GM18520 (cell line): ENCODE measurements at regions not wholly inside any gene's neighbourhood (a gene's known extent, or its start where the extent isn't known, plus 50 kb on each side); places are given as distances from the start of the nearest gene placed in this dataset.

Experiments used
- ATAC-seq: cut with Tn5 transposase; IDR thresholded peaks from one replicate; pipeline ENCODE4 v1.9.1; 2021; ENCODE audit not compliant: unreplicated experiment

- ATAC-seq: no peak
These were observed 330.0 kb downstream of the DDX10 start for GRCh38 chr11:108994887-108995286.

GRCh38 chr11:108997826-108998225 lies 333.0 kb downstream of the DDX10 start:
- no peak for ATAC-seq

GRCh38 chr11:109000531-109000930 lies 335.7 kb downstream of the DDX10 start:
- no peak for ATAC-seq

- ATAC-seq: no peak
These were observed 336.7 kb downstream of the DDX10 start for GRCh38 chr11:109001585-109001984.

- no peak for ATAC-seq
These were observed 348.1 kb downstream of the DDX10 start for GRCh38 chr11:109012991-109013390.

GRCh38 chr11:109015283-109015682 lies 350.4 kb downstream of the DDX10 start:
- no peak for ATAC-seq

GRCh38 chr11:109016724-109017123 lies 351.9 kb downstream of the DDX10 start:
- no peak for ATAC-seq

GRCh38 chr11:109017489-109017888 lies 352.6 kb downstream of the DDX10 start:
- ATAC-seq: no peak

- no peak for ATAC-seq
These were observed 353.8 kb downstream of the DDX10 start for GRCh38 chr11:109018639-109019038.

GRCh38 chr11:109019342-109019936 lies 354.6 kb downstream of the DDX10 start:
- ATAC-seq: no peak

GRCh38 chr11:109023036-109023435 lies 358.2 kb downstream of the DDX10 start:
- ATAC-seq: no peak

GRCh38 chr11:109026891-109027489 lies 362.1 kb downstream of the DDX10 start:
- no peak for ATAC-seq

- ATAC-seq: no peak
These were observed 363.0 kb downstream of the DDX10 start for GRCh38 chr11:109027851-109028250.

GRCh38 chr11:109029927-109030326 lies 365.1 kb downstream of the DDX10 start:
- no peak for ATAC-seq

GRCh38 chr11:109033627-109034338 lies 368.9 kb downstream of the DDX10 start:
- ATAC-seq: no peak

- no peak for ATAC-seq
These were observed 369.4 kb downstream of the DDX10 start for GRCh38 chr11:109034339-109034696.

GRCh38 chr11:109035284-109035683 lies 370.4 kb downstream of the DDX10 start:
- ATAC-seq: no peak

GRCh38 chr11:109036011-109036410 lies 371.1 kb downstream of the DDX10 start:
- ATAC-seq: no peak

- no peak for ATAC-seq
These were observed 373.2 kb downstream of the DDX10 start for GRCh38 chr11:109037856-109038780.

GRCh38 chr11:109039611-109040010 lies 374.7 kb downstream of the DDX10 start:
- ATAC-seq: no peak

- no peak for ATAC-seq
These were observed 375.4 kb downstream of the DDX10 start for GRCh38 chr11:109040303-109040702.
